ENCODE measurements at regions not wholly inside any gene's neighbourhood (a gene's known extent, or its start where the extent isn't known, plus 50 kb on each side); places are given as distances from the start of the nearest gene placed in this dataset.

DNA sequence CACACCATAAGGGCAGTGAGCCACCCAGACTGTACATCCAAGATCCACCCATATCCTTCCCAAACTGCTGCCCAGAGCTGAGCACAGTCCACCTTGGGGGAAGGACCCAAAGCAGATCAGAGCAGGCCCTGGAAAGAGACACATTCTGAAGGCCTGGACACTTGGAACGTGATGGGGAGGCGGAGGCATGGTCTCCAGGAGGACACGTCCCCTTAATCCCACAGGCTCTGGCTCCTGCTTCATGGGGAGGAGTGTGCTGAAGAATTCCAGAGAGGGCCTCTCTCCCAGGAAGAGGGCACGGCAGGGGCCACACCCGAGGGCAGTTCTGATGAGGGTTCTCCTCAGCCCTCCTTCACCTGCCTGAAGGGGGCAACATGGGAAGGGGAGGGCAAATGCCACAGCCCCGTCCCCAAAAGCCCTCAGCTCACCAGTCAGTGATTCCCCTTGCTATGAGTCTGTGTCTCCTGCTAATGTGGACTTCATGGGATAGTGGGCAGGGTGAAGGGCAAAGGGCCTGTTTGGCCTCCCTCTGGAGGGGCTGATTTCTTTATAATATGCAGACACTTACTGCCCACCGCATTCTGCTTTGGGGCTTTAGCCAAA lies 276.8 kb downstream of the ENC1 start:
- no peak overlapping the region for H3K27ac ChIP-seq (ENCODE audit: low read length)
- no peak overlapping the region for H3K9ac ChIP-seq (ENCODE audit: low read length)
- H3K9me2 ChIP-seq (ENCODE audit: insufficient read depth, low read length) = no peaks in the 10 kb centered on the region
- H3K4me3 ChIP-seq (ENCODE audit: low read length) = no peak overlapping the region
- H3K79me2 ChIP-seq (replicated peaks; ENCODE audit: insufficient read depth, low read length) = no peaks in the 10 kb centered on the region
- H3K9me3 ChIP-seq (ENCODE audit: low read length) = no peaks in the 10 kb centered on the region
- no peak overlapping the region for H3K4me2 ChIP-seq (ENCODE audit: low read length)
- H3F3A ChIP-seq (ENCODE audit: insufficient read depth, low read length, poor library complexity, severe bottlenecking) = no peaks in the 10 kb centered on the region
- H4K20me1 ChIP-seq (ENCODE audit: insufficient read depth) = no peaks in the 10 kb centered on the region
- H3K36me3 ChIP-seq (ENCODE audit: insufficient read depth, low read length) = no peaks in the 10 kb centered on the region
- no peaks in the 10 kb centered on the region for H3K27me3 ChIP-seq (ENCODE audit: insufficient read depth, low read depth, low read length)
- no peak overlapping the region for H2AFZ ChIP-seq (ENCODE audit: low read depth, low read length)
- TF ChIP-seq TAF1 (IDR thresholded peaks at IDR 0.05; ENCODE audit: low read depth) (no peak), POLR2AphosphoS5 (IDR thresholded peaks at IDR 0.05) (no peak), SMC3 (conservative IDR thresholded peaks at IDR 0.05; ENCODE audit: poor library complexity) (no peak), EZH2 (IDR thresholded peaks at IDR 0.05; ENCODE audit: borderline replicate concordance, insufficient read depth, low read length, poor library complexity, severe bottlenecking) (no peak), EP300 (conservative IDR thresholded peaks at IDR 0.05; ENCODE audit: poor library complexity, severe bottlenecking) (no peak), RAD21 (conservative IDR thresholded peaks at IDR 0.05) (no peak)
- TF ChIP-seq, protein P1, sequence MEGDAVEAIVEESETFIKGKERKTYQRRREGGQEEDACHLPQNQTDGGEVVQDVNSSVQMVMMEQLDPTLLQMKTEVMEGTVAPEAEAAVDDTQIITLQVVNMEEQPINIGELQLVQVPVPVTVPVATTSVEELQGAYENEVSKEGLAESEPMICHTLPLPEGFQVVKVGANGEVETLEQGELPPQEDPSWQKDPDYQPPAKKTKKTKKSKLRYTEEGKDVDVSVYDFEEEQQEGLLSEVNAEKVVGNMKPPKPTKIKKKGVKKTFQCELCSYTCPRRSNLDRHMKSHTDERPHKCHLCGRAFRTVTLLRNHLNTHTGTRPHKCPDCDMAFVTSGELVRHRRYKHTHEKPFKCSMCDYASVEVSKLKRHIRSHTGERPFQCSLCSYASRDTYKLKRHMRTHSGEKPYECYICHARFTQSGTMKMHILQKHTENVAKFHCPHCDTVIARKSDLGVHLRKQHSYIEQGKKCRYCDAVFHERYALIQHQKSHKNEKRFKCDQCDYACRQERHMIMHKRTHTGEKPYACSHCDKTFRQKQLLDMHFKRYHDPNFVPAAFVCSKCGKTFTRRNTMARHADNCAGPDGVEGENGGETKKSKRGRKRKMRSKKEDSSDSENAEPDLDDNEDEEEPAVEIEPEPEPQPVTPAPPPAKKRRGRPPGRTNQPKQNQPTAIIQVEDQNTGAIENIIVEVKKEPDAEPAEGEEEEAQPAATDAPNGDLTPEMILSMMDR (IDR thresholded peaks at IDR 0.05; ENCODE audit: poor library complexity, severe bottlenecking) = no peak
- TF ChIP-seq, protein P2, sequence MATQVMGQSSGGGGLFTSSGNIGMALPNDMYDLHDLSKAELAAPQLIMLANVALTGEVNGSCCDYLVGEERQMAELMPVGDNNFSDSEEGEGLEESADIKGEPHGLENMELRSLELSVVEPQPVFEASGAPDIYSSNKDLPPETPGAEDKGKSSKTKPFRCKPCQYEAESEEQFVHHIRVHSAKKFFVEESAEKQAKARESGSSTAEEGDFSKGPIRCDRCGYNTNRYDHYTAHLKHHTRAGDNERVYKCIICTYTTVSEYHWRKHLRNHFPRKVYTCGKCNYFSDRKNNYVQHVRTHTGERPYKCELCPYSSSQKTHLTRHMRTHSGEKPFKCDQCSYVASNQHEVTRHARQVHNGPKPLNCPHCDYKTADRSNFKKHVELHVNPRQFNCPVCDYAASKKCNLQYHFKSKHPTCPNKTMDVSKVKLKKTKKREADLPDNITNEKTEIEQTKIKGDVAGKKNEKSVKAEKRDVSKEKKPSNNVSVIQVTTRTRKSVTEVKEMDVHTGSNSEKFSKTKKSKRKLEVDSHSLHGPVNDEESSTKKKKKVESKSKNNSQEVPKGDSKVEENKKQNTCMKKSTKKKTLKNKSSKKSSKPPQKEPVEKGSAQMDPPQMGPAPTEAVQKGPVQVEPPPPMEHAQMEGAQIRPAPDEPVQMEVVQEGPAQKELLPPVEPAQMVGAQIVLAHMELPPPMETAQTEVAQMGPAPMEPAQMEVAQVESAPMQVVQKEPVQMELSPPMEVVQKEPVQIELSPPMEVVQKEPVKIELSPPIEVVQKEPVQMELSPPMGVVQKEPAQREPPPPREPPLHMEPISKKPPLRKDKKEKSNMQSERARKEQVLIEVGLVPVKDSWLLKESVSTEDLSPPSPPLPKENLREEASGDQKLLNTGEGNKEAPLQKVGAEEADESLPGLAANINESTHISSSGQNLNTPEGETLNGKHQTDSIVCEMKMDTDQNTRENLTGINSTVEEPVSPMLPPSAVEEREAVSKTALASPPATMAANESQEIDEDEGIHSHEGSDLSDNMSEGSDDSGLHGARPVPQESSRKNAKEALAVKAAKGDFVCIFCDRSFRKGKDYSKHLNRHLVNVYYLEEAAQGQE (IDR thresholded peaks at IDR 0.05; ENCODE audit: borderline replicate concordance) = no peak

DNA sequence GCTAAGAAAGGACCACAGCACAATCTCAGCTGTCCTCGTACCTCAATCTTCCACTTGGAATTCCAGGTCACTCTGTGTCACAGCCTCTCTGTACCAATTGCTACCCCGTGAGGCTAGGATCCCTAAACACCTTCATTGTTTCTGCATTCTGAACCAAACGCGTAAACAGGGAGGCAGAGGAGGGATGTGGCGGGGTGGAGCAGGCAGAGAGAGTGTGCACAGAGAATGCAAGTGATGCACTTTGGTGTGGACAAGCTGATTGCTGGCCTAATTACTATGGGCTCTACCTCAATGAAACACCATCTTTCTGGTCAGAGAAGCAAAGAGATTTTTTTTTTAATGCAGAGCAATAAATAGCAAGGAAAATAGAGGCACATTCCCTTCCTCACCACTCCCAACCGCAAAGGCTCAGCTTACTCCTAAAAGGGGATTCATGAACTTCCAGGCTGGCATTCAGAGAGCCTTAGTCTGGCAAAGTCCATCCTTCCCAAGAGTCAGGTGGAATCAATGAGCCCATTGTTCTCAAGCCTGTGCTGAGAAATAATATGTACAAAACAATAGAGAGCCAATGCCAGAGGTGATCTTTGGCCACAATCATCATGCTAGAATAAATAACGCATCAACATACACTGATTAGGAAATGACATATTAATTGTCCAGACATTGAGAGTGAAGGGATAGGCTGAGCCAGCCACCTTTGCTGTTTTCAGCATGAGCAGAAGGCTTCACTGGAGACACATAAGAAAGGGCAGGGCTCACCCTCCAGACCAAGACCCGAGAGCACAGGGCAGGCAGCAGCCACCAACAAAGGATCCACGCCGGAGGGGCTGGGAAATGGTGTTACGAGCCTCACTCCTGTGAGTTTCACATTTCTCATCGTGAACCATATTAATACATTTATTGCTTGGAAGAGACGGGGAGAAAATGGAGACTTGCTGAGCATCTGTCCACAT lies 278.8 kb downstream of the ENC1 start:
- Histone ChIP-seq H3K27ac (ENCODE audit: low read length) (no peak overlapping the region), H3K79me2 (replicated peaks; ENCODE audit: insufficient read depth, low read length) (no peaks in the 10 kb centered on the region), H3K4me2 (ENCODE audit: low read length) (no peak overlapping the region), H3K36me3 (ENCODE audit: insufficient read depth, low read length) (no peaks in the 10 kb centered on the region), H3K9ac (ENCODE audit: low read length) (no peak overlapping the region), H3K4me3 (ENCODE audit: low read length) (no peak overlapping the region), H3K27me3 (ENCODE audit: insufficient read depth, low read depth, low read length) (no peaks in the 10 kb centered on the region), H3K9me3 (ENCODE audit: low read length) (no peaks in the 10 kb centered on the region), H3K9me2 (ENCODE audit: insufficient read depth, low read length) (no peaks in the 10 kb centered on the region), H4K20me1 (ENCODE audit: insufficient read depth) (no peaks in the 10 kb centered on the region), H3F3A (ENCODE audit: insufficient read depth, low read length, poor library complexity, severe bottlenecking) (no peaks in the 10 kb centered on the region), H2AFZ (ENCODE audit: low read depth, low read length) (no peak overlapping the region)
- TF ChIP-seq EP300 (conservative IDR thresholded peaks at IDR 0.05; ENCODE audit: poor library complexity, severe bottlenecking) (no peak), RAD21 (conservative IDR thresholded peaks at IDR 0.05) (no peak), MXI1 (conservative IDR thresholded peaks at IDR 0.05; ENCODE audit: poor library complexity, severe bottlenecking) (no peak), EZH2 (IDR thresholded peaks at IDR 0.05; ENCODE audit: borderline replicate concordance, insufficient read depth, low read length, poor library complexity, severe bottlenecking) (no peak), TAF1 (IDR thresholded peaks at IDR 0.05; ENCODE audit: low read depth) (no peak), POLR2AphosphoS5 (IDR thresholded peaks at IDR 0.05) (no peak), SMC3 (conservative IDR thresholded peaks at IDR 0.05; ENCODE audit: poor library complexity) (no peak)
- TF ChIP-seq, protein P2 (IDR thresholded peaks at IDR 0.05; ENCODE audit: borderline replicate concordance) = no peak
- TF ChIP-seq, protein P1 (IDR thresholded peaks at IDR 0.05; ENCODE audit: poor library complexity, severe bottlenecking) = no peak
